ENCODE measurements at regions not wholly inside any gene's neighbourhood (a gene's known extent, or its start where the extent isn't known, plus 50 kb on each side); places are given as distances from the start of the nearest gene placed in this dataset.

- no peak overlapping the region for H3K4me3 ChIP-seq (replicated peaks in 1 of 2; ENCODE audit: low read depth in 1 of 2, low read length in 2 of 2)
- no peak overlapping the region for H3K4me2 ChIP-seq (ENCODE audit: low read length)
- no peak for ATAC-seq
- peaks cover 3 to 21% of the 10 kb centered on the region in 2 experiments; a peak in 3 of 4 replicates for H3K9me3 ChIP-seq (ENCODE audit: control insufficient read depth in 1 of 2, insufficient read depth in 1 of 2, low read depth in 1 of 2, low read length in 2 of 2)
- H3K79me2 ChIP-seq (ENCODE audit: insufficient read depth, low read length), result no peaks in the 10 kb centered on the region
- no peaks in the 10 kb centered on the region for H3K27me3 ChIP-seq (ENCODE audit: insufficient read depth, low read length)
- no peaks in the 10 kb centered on the region for H3K9me2 ChIP-seq (ENCODE audit: insufficient read depth)
- H3K27ac ChIP-seq (ENCODE audit: low read depth, low read length), result no peak overlapping the region
- no peak for DNase-seq (ENCODE audit: low read depth, low spot score)
- ChIA-PET RAD21 (ENCODE audit: low non-redundant PET in 1 of 2, low total read pairs in 2 of 2, uncharacterized antibody in 2 of 2, unreplicated experiment in 2 of 2) (no interaction called here), CTCF (no interaction called here), POLR2A (no interaction called here)
- no peak overlapping the region for H3K9ac ChIP-seq (ENCODE audit: low read length)
- no peak overlapping the region for H2AFZ ChIP-seq (ENCODE audit: low read depth, low read length, poor library complexity, severe bottlenecking)
- no peak for TF ChIP-seq CTCF (IDR thresholded peaks at IDR 0.05 in 2 of 3, conservative IDR thresholded peaks at IDR 0.05 in 1 of 3; ENCODE audit: borderline replicate concordance in 1 of 3, insufficient read depth in 1 of 3, low read depth in 2 of 3, low read length in 2 of 3)
- no peak for TF ChIP-seq POLR2A (IDR thresholded peaks at IDR 0.05; ENCODE audit: borderline replicate concordance, extremely low read depth, insufficient read depth, insufficient read length)
- no peak for TF ChIP-seq ELF1 (IDR thresholded peaks at IDR 0.05; ENCODE audit: borderline replicate concordance, low read depth)
- no peak for TF ChIP-seq POLR2AphosphoS5 (IDR thresholded peaks at IDR 0.05; ENCODE audit: low read depth, low read length)
- TF ChIP-seq SRF (IDR thresholded peaks at IDR 0.05; ENCODE audit: low read depth), result no peak
- TF ChIP-seq MAX (IDR thresholded peaks at IDR 0.05), result no peak
- no peak for TF ChIP-seq CEBPB (IDR thresholded peaks at IDR 0.05; ENCODE audit: low read depth)
- no peak for TF ChIP-seq FOSL1 (IDR thresholded peaks at IDR 0.05; ENCODE audit: low read depth)
- TF ChIP-seq EGR1 (IDR thresholded peaks at IDR 0.05; ENCODE audit: low read depth), result no peak
- no peak for TF ChIP-seq REST (IDR thresholded peaks at IDR 0.05; ENCODE audit: low read depth)
- TF ChIP-seq RAD21 (IDR thresholded peaks at IDR 0.05; ENCODE audit: low read depth), result no peak
- no peak for TF ChIP-seq EZH2 (IDR thresholded peaks at IDR 0.05)
- TF ChIP-seq SP1 (IDR thresholded peaks at IDR 0.05; ENCODE audit: low read depth), result no peak
- no peak for TF ChIP-seq EZH2phosphoT487 (IDR thresholded peaks at IDR 0.05; ENCODE audit: borderline replicate concordance)
- TF ChIP-seq CBX3 (IDR thresholded peaks at IDR 0.05; ENCODE audit: low read depth), result no peak
- TF ChIP-seq ATF3 (IDR thresholded peaks at IDR 0.05), result no peak
- no peak for TF ChIP-seq ZNF274 (IDR thresholded peaks at IDR 0.05; ENCODE audit: low read depth, low read length)
- H3K36me3 ChIP-seq (ENCODE audit: control insufficient read depth in 1 of 2, insufficient read depth in 2 of 2, low read length in 2 of 2), result no peaks in the 10 kb centered on the region
- no peaks in the 10 kb centered on the region for H4K20me1 ChIP-seq (ENCODE audit: insufficient read depth)
- BruUV-seq (replicated peaks), result no TSS peak
- intact Hi-C loops (cut with micrococcal nuclease), result no loop called here
- no peaks in the 10 kb centered on the region for H3K4me1 ChIP-seq (ENCODE audit: control insufficient read depth in 1 of 2, insufficient read depth in 2 of 2, low read length in 2 of 2)
Observed at GRCh38 chr12:24172031-24172772, 222.7 kb upstream of the SOX5 start.

All from HCT116 (cell line).